OCI-LY3 (cell line): ENCODE measurements at regions not wholly inside any gene's neighbourhood (a gene's known extent, or its start where the extent isn't known, plus 50 kb on each side); places are given as distances from the start of the nearest gene placed in this dataset.

Experiments
- H2AFZ ChIP-seq: fragments of 200-600, 300-600 bp; shearing (Covaris generic); 2 replicates; pipeline ENCODE4 v1.6.0; 2014; ENCODE audit warnings: antibody characterized with exemption, low read depth, low read length
- H3K27ac ChIP-seq: fragments of 200-600, 300-600 bp; sonication (generic); 2 replicates; pipeline ENCODE4 v1.5.1; 2014; ENCODE audit warnings: mild to moderate bottlenecking, low read length, moderate library complexity, mixed read lengths
- H3K27me3 ChIP-seq: fragments of 200-600, 300-600 bp; sonication (generic); 2 replicates; pipeline ENCODE4 v1.6.1; 2014; ENCODE audit warnings: low read depth, low read length, mixed read lengths
- H3K36me3 ChIP-seq: fragments of 200-600, 300-600 bp; sonication (generic); replicated peaks from 2 replicates; pipeline ENCODE3; 2014; ENCODE audit warnings: low read depth, low read length, mixed read lengths
- H3K4me1 ChIP-seq: fragments of 300-600, 200-600 bp; sonication (generic); 2 replicates; pipeline ENCODE4 v1.6.1; 2014; ENCODE audit warnings: low read length, mixed read lengths
- H3K4me2 ChIP-seq: fragments of 200-600, 300-600 bp; sonication (generic); 2 replicates; pipeline ENCODE4 v1.6.1; 2014; ENCODE audit warnings: low read length, mixed read lengths
- H3K4me3 ChIP-seq: fragments of 300-600, 200-600 bp; sonication (generic); 2 replicates; pipeline ENCODE4 v1.5.1; 2014; ENCODE audit warnings: antibody characterized with exemption, mild to moderate bottlenecking, low read length, moderate library complexity
- H3K79me2 ChIP-seq: fragments of 300-600, 200-600 bp; shearing (Covaris generic); 2 replicates; pipeline ENCODE4 v1.6.1; 2014; ENCODE audit warnings: mild to moderate bottlenecking, low read length, mixed read lengths
- H3K9ac ChIP-seq: fragments of 300-600, 200-600 bp; shearing (Covaris generic); 2 replicates; pipeline ENCODE4 v1.6.0; 2014; ENCODE audit warnings: mild to moderate bottlenecking, low read length, moderate library complexity
- H3K9me3 ChIP-seq: fragments of 200-600, 300-600 bp; shearing (Covaris generic); 2 replicates; pipeline ENCODE4 v1.6.1; 2014; ENCODE audit warnings: low read length, mixed read lengths; ENCODE audit not compliant: insufficient read depth
- H4K20me1 ChIP-seq: fragments of 200-600, 300-600 bp; sonication (generic); 2 replicates; pipeline ENCODE4 v1.6.1; 2016; ENCODE audit warnings: low read length, mixed read lengths; ENCODE audit not compliant: insufficient read depth
- CTCF ChIP-seq: fragments of 200-600, 300-600 bp; sonication (generic); IDR thresholded peaks from 2 replicates; pipeline ENCODE4 v1.5.1; 2014; ENCODE audit warnings: antibody characterized with exemption, low read length, low read depth
- EZH2phosphoT487 ChIP-seq: fragments of 200-600 bp; shearing (Covaris generic); IDR thresholded peaks from 2 replicates; pipeline ENCODE4 v1.6.1; 2018; ENCODE audit warnings: antibody characterized with exemption, mixed run types, low read depth

GRCh38 chrY:8422906-8423305 is 914.4 kb upstream of the TSPY4 start:
- no peak overlapping the region for H2AFZ ChIP-seq
- no peak overlapping the region for H3K27ac ChIP-seq
- no peak overlapping the region for H3K4me3 ChIP-seq

DNA sequence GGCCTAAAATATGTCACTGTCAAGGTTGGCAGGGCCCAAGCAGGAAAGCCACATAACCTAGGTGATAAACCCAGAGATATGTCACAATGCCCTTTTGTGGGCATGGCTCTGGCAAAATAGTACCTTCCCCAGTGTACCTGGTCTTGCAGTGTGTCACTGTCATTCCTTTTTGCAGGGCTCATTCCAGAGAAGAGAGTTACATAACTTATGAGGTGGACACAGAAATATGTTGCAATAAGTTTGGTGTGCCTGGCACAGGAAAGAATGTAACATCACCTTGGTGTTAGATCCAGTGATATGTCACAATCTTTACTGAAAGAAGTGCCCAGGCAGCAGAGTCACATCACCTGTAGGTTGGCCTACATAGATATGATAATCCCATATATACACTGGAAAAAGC is 910.8 kb upstream of the TSPY4 start:
- H3K9me3 ChIP-seq = no peaks in the 10 kb centered on the region
- no peak overlapping the region for H3K4me2 ChIP-seq
- H3K4me3 ChIP-seq = no peak overlapping the region
- H2AFZ ChIP-seq = no peak overlapping the region
- no peaks in the 10 kb centered on the region for H4K20me1 ChIP-seq
- TF ChIP-seq EZH2phosphoT487 (no peak), CTCF (no peak)
- no peaks in the 10 kb centered on the region for H3K36me3 ChIP-seq
- H3K4me1 ChIP-seq = no peaks in the 10 kb centered on the region
- no peaks in the 10 kb centered on the region for H3K27me3 ChIP-seq
- H3K9ac ChIP-seq = no peak overlapping the region
- H3K27ac ChIP-seq = no peak overlapping the region
- H3K79me2 ChIP-seq = no peaks in the 10 kb centered on the region

More at GRCh38 chrY:8422906-8423305, 914.4 kb upstream of the TSPY4 start:
- TF ChIP-seq EZH2phosphoT487 (no peak), CTCF (no peak)
- no peaks in the 10 kb centered on the region for H3K79me2 ChIP-seq
- H3K27me3 ChIP-seq = no peaks in the 10 kb centered on the region
- H4K20me1 ChIP-seq = no peaks in the 10 kb centered on the region
- no peaks in the 10 kb centered on the region for H3K4me1 ChIP-seq
- H3K4me2 ChIP-seq = no peak overlapping the region
- H3K36me3 ChIP-seq = no peaks in the 10 kb centered on the region
- no peak overlapping the region for H3K9ac ChIP-seq
- no peaks in the 10 kb centered on the region for H3K9me3 ChIP-seq

DNA sequence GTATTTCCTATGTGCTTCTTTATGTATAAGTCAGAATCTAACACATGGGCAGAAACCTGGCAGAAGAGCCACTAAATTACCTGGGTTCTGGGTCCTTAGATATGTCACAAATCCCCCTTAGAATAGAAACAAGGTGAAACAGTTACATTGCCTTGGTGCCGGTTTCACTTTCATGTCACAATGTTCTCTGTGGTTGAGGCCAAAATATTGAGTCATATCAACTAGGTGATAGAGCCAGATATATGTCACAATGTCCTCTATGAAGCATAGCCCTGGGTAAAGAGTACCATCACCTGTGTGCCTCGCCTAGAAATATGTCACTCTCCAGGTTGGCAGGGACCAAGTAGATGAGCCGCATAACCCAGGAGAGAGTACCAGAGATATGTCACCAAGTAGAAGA is 899.8 kb upstream of the TSPY4 start:
- TF ChIP-seq EZH2phosphoT487 (no peak), CTCF (no peak)
- Histone ChIP-seq H2AFZ (no peak overlapping the region), H3K27me3 (no peaks in the 10 kb centered on the region), H4K20me1 (no peaks in the 10 kb centered on the region), H3K4me3 (no peak overlapping the region), H3K36me3 (no peaks in the 10 kb centered on the region), H3K4me1 (no peaks in the 10 kb centered on the region), H3K4me2 (no peak overlapping the region), H3K79me2 (no peaks in the 10 kb centered on the region), H3K9ac (no peak overlapping the region), H3K27ac (no peak overlapping the region), H3K9me3 (no peaks in the 10 kb centered on the region)

DNA sequence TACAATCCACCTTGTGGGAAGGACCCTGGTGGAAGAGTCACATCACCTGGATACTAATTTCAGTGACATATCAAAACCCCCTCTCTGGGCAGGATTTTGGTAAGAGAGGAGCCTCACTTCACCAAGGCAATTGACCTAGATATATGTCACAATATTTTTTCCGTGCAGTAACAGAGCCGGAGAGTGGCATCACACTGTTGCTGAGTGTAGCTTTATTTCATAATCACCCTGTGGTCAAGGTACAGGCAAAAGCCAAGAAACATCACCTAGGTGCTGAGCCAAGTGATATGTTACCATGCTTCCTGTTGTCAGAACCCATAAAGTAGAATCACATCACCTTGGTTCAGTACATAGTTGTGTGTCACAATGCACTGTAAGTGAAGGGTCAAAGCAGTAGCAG is 895.2 kb upstream of the TSPY4 start:
- Histone ChIP-seq H3K27ac (no peak overlapping the region), H3K9me3 (no peaks in the 10 kb centered on the region), H3K4me3 (no peak overlapping the region), H3K9ac (no peak overlapping the region), H3K36me3 (no peaks in the 10 kb centered on the region), H3K4me1 (no peaks in the 10 kb centered on the region), H3K79me2 (no peaks in the 10 kb centered on the region), H4K20me1 (no peaks in the 10 kb centered on the region), H3K27me3 (no peaks in the 10 kb centered on the region), H3K4me2 (no peak overlapping the region), H2AFZ (no peak overlapping the region)
- TF ChIP-seq CTCF (no peak), EZH2phosphoT487 (no peak)
